Limb (tissue), 2 donors: ENCODE measurements at regions not wholly inside any gene's neighbourhood (a gene's known extent, or its start where the extent isn't known, plus 50 kb on each side); places are given as distances from the start of the nearest gene placed in this dataset.
A peak's percentile ranks its signal among the peaks of the same experiment; 100 is the strongest.
"Not testable (repeated sequence)": the region's sequence is repeated elsewhere in the genome, so short reads cannot be mapped to it uniquely, and the experiment has no call there.

Experiments used
- DNase-seq, 2 donors: peaks; one replicate each; pipeline ENCODE4 v3.0.0-alpha.2; 2016; ENCODE audit errors: extremely low spot score in 2 of 2

DNA sequence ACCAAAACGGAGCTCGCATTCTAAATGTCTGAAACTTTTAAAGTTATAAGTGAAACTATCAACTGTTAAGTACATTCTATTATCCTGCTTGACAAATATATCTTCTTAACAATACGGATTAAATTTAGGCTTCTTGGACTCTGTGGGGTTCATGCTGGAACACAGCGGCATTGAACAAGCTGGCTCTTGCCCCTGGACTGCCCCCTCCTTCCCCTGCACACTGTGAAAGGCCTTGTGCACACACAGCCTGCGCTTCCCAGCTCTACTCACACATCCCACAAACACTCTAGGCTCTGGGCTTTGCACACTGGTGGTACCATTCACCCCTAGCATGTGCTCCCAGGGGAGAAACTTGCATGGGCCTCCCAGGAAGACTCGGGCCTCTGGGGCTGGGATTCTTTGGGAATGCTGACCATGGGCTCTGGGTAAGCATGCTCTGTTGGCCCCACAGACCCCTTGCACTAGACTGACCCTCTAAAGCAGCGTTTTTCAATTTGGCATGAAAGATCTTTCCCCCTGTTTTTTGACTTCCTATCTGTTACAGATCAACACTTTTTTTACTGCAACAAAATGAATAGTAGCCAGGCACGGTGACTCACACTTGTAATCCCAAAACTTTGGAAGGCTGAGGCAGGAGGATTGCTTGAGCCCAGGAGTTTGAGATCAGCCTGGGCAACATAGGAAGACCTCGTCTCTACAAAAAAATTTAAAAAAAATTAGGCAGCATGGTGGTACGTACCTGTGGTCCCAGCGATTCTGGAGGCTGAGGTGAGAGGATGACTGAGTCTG, 96.2 kb upstream of the CPM start:
- no peak for DNase-seq

GRCh38 chr12:69030321-69030720, 97.3 kb upstream of the CPM start:
- peak in 1 of 2 donors; percentile 11 for DNase-seq

DNA sequence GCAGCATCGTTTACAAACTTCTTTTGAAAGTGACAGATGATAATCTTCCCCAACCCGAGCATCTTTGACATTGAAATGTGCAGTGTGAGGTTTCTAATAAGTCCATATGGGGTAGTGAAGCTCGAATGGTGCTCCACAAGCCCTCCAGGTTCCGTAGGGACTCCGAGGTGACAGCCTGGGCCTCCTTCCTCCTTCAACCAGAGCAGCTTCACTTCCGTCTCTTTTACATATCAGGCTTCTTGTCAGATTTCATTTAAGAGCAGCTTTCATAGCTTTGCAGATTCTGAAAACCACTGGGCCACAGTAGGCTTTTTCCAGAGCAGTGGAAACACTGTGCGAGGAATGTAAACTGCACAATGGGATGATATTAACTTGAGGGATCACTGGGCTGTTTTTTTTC, 103.6 kb upstream of the CPM start:
- DNase-seq = no peak

GRCh38 chr12:69036999-69037398, 104.0 kb upstream of the CPM start:
- no peak for DNase-seq

DNA sequence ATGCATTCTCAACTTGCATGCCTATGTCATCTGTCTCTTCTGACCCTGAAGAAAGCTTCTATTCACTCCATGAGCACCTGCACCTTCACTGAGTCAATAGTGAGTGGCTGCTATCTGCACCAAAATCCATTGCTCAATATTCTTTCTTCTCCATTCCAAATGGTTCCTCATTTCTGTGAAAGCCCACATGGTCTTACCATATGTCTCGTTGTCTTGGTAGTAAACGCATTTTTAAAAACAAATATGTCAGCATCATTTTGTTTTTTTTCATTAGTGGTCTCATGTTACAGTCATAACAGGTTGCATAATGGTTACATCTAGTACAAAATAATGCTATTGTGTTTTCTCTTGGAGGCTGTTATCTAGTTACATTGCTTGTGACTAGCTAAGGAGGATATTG, 106.9 kb upstream of the CPM start:
- DNase-seq = no peak

DNA sequence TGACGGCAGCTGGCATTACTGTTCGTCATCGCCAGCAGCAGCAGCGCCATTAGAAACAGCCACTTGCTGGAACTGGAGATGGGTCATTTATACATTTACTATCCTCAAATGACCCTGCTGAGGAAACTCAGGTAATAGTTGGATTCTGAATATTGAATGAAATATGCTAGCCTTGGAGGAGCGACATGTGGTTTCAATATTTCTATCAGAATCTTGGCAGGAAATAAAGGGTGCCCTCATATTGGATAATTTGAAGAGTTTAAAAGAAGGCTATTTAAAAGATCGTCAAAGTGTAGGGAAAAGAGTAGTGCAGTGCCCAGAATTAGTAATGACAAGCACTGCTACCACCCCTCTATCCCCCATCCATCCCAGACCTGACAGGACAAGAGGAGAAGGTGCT, 109.6 kb upstream of the CPM start:
- no peak for DNase-seq

- no peak for DNase-seq
These were observed 110.0 kb upstream of the CPM start for GRCh38 chr12:69042970-69043369.

DNA sequence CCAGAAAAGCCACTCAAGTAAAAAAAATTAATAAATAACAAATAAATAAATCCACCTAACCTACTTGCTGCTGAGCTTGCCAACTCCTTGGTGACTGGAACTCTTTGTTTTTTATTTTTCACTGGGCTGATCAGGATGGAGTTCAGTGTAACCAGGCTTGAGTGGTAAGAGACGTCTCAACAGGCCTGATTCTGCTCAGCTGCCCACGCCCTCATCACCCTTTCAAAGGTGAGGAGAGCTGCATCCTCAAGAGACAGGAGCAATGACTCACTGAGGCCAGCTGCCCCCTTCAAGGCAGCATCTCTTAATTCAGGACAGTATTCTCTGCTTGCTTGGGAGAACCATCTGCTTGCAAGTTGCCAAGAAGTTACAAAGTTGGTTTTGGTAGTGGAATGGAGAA, 111.9 kb upstream of the CPM start:
- DNase-seq = no peak

DNA sequence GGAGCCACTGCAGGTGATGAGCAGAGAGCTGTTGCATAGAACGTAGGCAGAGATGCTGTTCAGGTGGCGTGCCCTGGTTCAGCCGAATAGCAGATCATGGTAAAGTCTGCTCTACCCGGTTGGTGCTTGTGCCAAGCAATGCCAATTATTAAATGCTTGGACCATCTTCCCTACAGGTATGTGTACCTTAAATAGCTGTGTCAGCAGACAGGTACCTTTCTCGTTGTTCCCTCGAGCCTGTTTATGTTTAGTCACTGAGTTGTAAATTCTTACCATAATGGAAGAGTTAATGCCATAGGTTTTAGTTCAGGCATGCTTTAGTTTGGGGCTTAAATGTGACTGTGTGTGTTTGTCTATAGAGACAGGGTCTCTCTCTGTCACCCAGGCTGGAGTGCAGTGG, 112.5 kb upstream of the CPM start:
- no peak for DNase-seq

DNA sequence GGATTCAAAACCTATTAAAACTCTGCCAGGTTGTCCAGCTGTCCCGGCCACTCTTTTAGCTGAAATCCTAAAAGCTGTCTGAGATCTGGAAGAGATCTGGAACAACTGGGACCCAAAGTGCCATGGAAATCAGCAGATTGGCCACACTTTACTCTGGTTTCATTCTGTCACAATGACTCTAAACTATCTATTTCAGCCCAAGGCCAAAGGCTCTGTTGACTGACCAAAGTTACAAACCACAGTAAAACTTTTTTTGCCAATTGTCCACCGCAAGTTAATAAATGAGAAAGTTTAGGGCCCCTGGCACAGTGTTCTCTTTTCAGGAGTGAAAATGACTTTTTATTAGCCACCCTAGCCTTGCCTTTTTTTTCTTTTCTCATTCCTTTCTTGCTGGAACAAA, 113.4 kb upstream of the CPM start:
- DNase-seq = peak in 1 of 2 donors; percentile 21

GRCh38 chr12:69046920-69047319, 113.9 kb upstream of the CPM start:
- DNase-seq = no peak

DNA sequence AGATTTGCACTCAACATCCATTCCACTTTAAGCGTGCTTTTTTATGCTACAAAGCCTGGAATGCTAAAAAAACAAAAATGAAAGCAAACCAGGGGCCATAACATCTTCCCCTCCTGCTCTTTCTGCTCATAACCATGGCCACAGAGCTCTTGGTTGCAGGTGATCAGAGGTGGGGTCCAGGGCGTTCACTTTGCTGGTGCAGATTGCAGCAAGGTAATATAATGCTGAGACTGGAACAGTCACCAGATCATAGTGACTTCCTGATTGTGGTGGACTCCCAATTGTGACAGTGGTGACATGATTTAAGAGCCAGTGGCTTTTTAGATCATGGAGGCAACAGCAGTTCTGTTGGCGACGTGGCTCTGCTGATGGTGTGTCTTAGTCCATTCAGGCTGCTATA, 115.0 kb upstream of the CPM start:
- no peak for DNase-seq

DNA sequence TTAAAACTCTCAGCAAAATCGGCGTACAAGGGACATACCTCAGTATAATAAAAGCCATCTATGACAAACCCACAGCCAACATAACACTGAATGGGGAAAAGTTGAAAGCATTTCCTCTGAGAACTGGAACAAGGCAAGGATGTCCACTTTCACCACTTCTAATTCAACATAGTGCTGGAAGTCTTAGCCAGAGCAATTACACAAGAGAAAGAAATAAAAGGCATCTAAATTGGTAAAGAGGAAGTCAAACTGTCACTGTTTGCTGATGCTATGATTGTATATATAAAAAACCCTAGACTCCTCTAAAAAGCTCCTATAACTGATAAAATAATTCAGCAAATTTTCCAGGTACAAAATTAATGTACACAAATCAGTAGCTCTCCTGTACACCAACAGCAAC, 116.9 kb upstream of the CPM start:
- not testable (repeated sequence) for DNase-seq

GRCh38 chr12:69052613-69053408, 119.8 kb upstream of the CPM start:
- no peak for DNase-seq

GRCh38 chr12:69054343-69055056, 121.5 kb upstream of the CPM start:
- DNase-seq = no peak

DNA sequence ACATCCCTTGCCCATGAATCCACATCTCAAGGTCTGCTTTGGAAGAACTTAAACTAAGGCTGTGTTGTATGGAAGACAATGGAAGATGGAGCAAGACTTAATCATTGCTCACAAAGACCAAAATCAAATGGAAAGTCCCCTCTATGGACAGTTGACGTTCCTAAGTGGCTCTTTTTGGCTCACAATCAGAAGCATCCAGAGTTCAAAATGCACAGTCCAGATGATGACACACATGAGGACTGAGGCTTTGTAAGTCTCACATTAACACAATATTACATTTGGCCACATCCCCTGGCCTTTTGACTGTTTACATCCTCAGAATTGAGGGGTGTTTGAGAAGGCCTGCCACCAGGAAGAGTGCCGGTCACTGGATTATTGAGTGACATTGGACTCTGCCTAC, 122.3 kb upstream of the CPM start:
- DNase-seq = no peak

DNA sequence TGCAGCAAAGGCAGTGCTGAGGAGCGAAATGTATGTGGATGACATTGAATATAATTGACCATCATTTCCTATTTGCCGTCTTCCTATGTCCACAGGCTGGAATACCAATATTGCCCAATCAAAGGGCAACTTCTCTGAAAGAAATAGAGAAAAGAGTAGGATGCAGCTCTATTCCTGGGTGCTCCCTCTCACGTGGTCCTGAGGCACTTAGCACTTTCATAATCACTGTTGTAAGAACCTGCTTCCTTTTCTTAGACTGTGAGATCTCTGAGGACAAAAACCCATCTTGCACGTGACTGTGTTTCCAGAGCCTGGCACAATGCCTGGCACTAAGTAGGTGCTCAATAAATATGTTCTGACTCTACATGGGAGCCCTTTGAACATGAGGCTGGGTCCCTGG, 122.7 kb upstream of the CPM start:
- DNase-seq = no peak

GRCh38 chr12:69056743-69057515, 124.0 kb upstream of the CPM start:
- DNase-seq = peak in 1 of 2 donors; percentile 26

GRCh38 chr12:69057742-69058141, 124.8 kb upstream of the CPM start:
- no peak for DNase-seq

DNA sequence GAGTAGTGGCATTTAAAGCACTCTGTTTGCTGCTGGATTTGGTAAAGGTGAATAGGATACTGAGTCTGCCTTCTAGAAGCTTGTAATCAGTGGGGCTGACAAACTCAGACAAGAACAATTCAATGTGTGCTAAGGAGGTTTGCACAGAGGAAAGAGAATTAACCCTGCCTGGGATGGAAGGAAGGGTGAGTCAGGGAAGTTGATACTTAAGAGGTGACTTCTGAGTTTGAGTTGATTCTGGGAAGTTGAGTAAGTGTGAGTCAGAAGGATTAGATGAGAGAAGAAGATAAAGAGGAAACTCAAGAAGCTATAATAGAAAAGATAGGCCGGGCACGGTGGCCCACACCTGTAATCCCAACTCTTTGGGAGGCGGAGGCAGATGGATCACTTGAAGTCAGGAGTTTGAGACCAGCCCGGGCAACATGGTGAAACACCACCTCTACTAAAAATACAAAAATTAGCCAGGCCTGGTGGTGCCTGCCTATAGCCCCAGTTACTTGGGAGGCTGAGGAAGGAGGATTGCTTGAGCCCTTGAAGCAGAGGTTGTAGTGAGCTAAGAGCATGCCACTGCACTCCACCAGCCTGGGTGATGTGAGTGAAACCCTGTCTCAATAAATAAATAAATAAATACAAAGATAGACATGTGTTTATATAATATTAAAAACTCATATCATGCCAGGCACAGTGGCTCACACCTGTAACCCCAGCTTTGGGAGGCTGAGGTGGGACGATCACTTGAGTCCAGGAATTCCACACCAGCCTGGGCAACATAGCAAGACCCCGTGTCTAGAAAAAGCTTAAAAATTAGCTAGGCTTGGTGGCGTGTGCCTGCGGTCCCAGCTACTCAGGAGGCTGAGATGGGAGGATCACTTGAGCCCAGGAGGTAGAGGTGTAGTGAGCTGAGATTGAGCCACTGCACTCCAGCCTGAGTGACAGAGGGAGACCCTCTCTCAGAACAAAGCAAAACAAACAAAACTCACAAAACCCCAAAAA, 126.8 kb upstream of the CPM start:
- DNase-seq = no peak
